ENCODE measurements at regions not wholly inside any gene's neighbourhood (a gene's known extent, or its start where the extent isn't known, plus 50 kb on each side); places are given as distances from the start of the nearest gene placed in this dataset.

DNA sequence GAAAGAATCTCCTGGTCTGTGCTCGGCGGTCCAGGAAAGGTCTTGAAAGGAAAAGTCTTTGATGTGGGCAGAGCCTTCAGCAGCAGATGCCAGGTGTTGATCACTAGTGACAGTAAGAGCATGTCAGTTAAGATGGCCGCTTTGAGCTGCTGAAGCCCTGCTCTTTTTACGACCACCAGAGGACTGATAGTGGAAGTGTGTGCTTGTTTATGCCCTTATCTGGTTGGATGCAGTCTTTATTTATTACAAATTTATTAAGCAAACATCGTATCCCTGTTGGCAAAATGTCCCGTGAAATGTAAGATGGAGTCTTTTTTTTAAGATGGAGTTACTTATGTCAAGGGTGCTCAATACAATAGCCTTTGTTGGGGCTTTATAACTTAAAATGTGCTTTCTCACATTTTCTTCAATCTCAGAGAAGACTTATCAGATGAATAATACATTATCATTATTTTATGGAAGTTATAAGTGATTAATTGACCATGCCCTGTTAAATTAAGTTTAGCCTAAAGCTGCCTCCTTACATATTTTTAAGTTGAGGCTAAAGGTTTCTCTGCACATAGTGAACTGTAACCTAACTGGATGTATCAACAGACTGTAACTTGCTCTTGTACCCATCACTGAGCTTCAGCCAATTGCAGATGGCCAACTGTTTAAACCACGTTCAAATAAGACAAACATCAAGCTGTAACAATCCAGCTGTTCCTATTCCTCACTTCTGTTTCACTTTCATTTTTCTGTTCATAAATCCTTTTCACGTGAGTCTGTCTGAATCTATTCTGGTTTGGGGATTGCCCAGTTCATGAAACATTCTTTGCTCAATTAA lies 97.4 kb upstream of the PIK3CG start:
- H3K4me1 Mint-ChIP-seq (ENCODE audit: low read depth, unreplicated experiment), result peaks cover 51% of the 10 kb centered on the region
- H3K27me3 Mint-ChIP-seq (ENCODE audit: low read depth, unreplicated experiment), result no peaks in the 10 kb centered on the region
- Histone ChIP-seq H3K4me3 (ENCODE audit: insufficient read depth, low read depth, low read length) (no peak overlapping the region), H3K9me3 (ENCODE audit: insufficient read depth, low read depth, low read length) (no peaks in the 10 kb centered on the region), H4K20me1 (ENCODE audit: insufficient read depth, low read length) (no peaks in the 10 kb centered on the region), H3K36me3 (ENCODE audit: insufficient read depth, low read length) (no peaks in the 10 kb centered on the region), H3K27ac (ENCODE audit: low read depth, low read length) (peak overlapping the region; percentile 27), H3K27me3 (ENCODE audit: insufficient read depth, low read length) (no peaks in the 10 kb centered on the region), H3K9ac (ENCODE audit: low read length) (no peak overlapping the region), H3K4me2 (ENCODE audit: low read length) (peak overlapping the region; percentile 23), H2AFZ (ENCODE audit: low read depth, low read length) (no peak overlapping the region), H3K79me2 (ENCODE audit: insufficient read depth, low read length) (no peaks in the 10 kb centered on the region), H3K4me1 (ENCODE audit: insufficient read depth, low read length) (peaks cover 38% of the 10 kb centered on the region)
- FAIRE-seq (no peak), DNase-seq (ENCODE audit: low read depth) (peak; percentile 35)
- no peak overlapping the region for H3K4me3 Mint-ChIP-seq (ENCODE audit: unreplicated experiment)
- no peaks in the 10 kb centered on the region for H3K9me3 Mint-ChIP-seq (ENCODE audit: unreplicated experiment)
- H3K27ac Mint-ChIP-seq (ENCODE audit: unreplicated experiment), result peak overlapping the region; percentile 99
- H3K36me3 Mint-ChIP-seq (ENCODE audit: low read depth, unreplicated experiment), result no peaks in the 10 kb centered on the region
- TF ChIP-seq EZH2 (IDR thresholded peaks at IDR 0.05; ENCODE audit: insufficient read depth, low read length), result no peak
- TF ChIP-seq, protein P1, sequence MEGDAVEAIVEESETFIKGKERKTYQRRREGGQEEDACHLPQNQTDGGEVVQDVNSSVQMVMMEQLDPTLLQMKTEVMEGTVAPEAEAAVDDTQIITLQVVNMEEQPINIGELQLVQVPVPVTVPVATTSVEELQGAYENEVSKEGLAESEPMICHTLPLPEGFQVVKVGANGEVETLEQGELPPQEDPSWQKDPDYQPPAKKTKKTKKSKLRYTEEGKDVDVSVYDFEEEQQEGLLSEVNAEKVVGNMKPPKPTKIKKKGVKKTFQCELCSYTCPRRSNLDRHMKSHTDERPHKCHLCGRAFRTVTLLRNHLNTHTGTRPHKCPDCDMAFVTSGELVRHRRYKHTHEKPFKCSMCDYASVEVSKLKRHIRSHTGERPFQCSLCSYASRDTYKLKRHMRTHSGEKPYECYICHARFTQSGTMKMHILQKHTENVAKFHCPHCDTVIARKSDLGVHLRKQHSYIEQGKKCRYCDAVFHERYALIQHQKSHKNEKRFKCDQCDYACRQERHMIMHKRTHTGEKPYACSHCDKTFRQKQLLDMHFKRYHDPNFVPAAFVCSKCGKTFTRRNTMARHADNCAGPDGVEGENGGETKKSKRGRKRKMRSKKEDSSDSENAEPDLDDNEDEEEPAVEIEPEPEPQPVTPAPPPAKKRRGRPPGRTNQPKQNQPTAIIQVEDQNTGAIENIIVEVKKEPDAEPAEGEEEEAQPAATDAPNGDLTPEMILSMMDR (IDR thresholded peaks at IDR 0.05; ENCODE audit: insufficient read depth, low read depth, low read length), result no peak

DNA sequence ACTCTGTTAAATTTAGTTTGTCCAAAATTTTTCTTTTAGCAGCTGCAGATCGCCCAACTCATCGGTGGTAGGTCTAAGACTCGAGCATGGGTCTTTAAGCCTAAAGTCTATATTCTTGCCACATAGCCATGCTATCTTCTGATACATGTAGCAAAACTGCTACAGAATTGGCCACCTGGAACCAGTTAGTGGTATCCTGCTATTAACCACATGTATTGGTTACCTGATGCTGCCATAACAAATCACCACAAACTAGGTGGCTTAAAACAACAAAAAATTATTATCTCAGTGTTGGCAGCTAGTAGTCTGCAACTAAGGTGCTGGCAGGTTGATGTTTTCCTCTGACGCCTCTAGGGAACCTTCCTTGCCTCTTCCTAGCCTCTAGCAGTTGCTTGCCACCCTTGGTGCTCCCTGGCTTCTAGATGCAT lies 96.7 kb upstream of the PIK3CG start:
- no peaks in the 10 kb centered on the region for H3K9me3 Mint-ChIP-seq (ENCODE audit: unreplicated experiment)
- DNase-seq (ENCODE audit: low read depth) (peak; percentile 32), FAIRE-seq (no peak)
- H3K27ac ChIP-seq (ENCODE audit: low read depth, low read length), result no peak overlapping the region
- H3K36me3 Mint-ChIP-seq (ENCODE audit: low read depth, unreplicated experiment), result no peaks in the 10 kb centered on the region
- no peaks in the 10 kb centered on the region for H3K27me3 Mint-ChIP-seq (ENCODE audit: low read depth, unreplicated experiment)
- no peaks in the 10 kb centered on the region for H3K9me3 ChIP-seq (ENCODE audit: insufficient read depth, low read depth, low read length)
- no peak overlapping the region for H3K4me3 Mint-ChIP-seq (ENCODE audit: unreplicated experiment)
- no peaks in the 10 kb centered on the region for H4K20me1 ChIP-seq (ENCODE audit: insufficient read depth, low read length)
- peak overlapping the region; percentile 99 for H3K27ac Mint-ChIP-seq (ENCODE audit: unreplicated experiment)
- H3K4me1 Mint-ChIP-seq (ENCODE audit: low read depth, unreplicated experiment), result peaks cover 56% of the 10 kb centered on the region
- H3K4me2 ChIP-seq (ENCODE audit: low read length), result peak overlapping the region; percentile 23
- TF ChIP-seq, protein P1 (IDR thresholded peaks at IDR 0.05; ENCODE audit: insufficient read depth, low read depth, low read length), result no peak
- TF ChIP-seq EZH2 (IDR thresholded peaks at IDR 0.05; ENCODE audit: insufficient read depth, low read length), result no peak
- no peaks in the 10 kb centered on the region for H3K36me3 ChIP-seq (ENCODE audit: insufficient read depth, low read length)
- no peaks in the 10 kb centered on the region for H3K79me2 ChIP-seq (ENCODE audit: insufficient read depth, low read length)
- no peak overlapping the region for H2AFZ ChIP-seq (ENCODE audit: low read depth, low read length)
- peaks cover 41% of the 10 kb centered on the region for H3K4me1 ChIP-seq (ENCODE audit: insufficient read depth, low read length)
- H3K27me3 ChIP-seq (ENCODE audit: insufficient read depth, low read length), result no peaks in the 10 kb centered on the region
- H3K4me3 ChIP-seq (ENCODE audit: insufficient read depth, low read depth, low read length), result no peak overlapping the region
- H3K9ac ChIP-seq (ENCODE audit: low read length), result no peak overlapping the region

DNA sequence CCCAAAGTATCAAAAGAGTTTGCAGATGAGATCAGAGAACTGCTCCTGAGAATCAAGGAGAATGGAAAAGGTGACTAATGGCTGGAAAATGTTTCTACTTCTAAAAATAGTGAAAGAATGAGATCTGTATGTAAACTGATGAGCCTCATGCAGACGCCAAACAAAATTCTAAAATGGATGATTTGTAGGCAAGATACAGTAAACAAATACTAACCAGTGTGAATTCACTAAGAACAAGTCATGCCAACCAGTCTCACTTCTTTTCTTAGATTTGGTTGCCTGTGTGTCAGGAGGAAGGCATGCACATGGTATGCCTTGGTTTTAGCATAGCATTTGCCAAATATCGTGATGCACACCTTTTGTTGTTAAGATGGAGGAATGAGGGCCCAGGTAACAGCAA lies 94.9 kb upstream of the PIK3CG start:
- peaks cover 66% of the 10 kb centered on the region for H3K4me1 Mint-ChIP-seq (ENCODE audit: low read depth, unreplicated experiment)
- no peaks in the 10 kb centered on the region for H3K36me3 ChIP-seq (ENCODE audit: insufficient read depth, low read length)
- H3K9ac ChIP-seq (ENCODE audit: low read length), result peak overlapping the region; percentile 68
- H3K4me3 Mint-ChIP-seq (ENCODE audit: unreplicated experiment), result peak overlapping the region; percentile 55
- H3K27me3 ChIP-seq (ENCODE audit: insufficient read depth, low read length), result no peaks in the 10 kb centered on the region
- peaks cover 53% of the 10 kb centered on the region for H3K4me1 ChIP-seq (ENCODE audit: insufficient read depth, low read length)
- H3K27me3 Mint-ChIP-seq (ENCODE audit: low read depth, unreplicated experiment), result no peaks in the 10 kb centered on the region
- no peaks in the 10 kb centered on the region for H4K20me1 ChIP-seq (ENCODE audit: insufficient read depth, low read length)
- peak overlapping the region; percentile 97 for H3K27ac Mint-ChIP-seq (ENCODE audit: unreplicated experiment)
- H3K4me3 ChIP-seq (ENCODE audit: insufficient read depth, low read depth, low read length), result no peak overlapping the region
- no peaks in the 10 kb centered on the region for H3K9me3 ChIP-seq (ENCODE audit: insufficient read depth, low read depth, low read length)
- H3K9me3 Mint-ChIP-seq (ENCODE audit: unreplicated experiment), result no peaks in the 10 kb centered on the region
- peak; percentile 98 for FAIRE-seq
- peak overlapping the region; percentile 62 for H3K4me2 ChIP-seq (ENCODE audit: low read length)
- TF ChIP-seq, protein P1 (IDR thresholded peaks at IDR 0.05; ENCODE audit: insufficient read depth, low read depth, low read length), result no peak
- no peak for TF ChIP-seq EZH2 (IDR thresholded peaks at IDR 0.05; ENCODE audit: insufficient read depth, low read length)
- H3K27ac ChIP-seq (ENCODE audit: low read depth, low read length), result peak overlapping the region; percentile 92
- no peak overlapping the region for H2AFZ ChIP-seq (ENCODE audit: low read depth, low read length)
- no peaks in the 10 kb centered on the region for H3K36me3 Mint-ChIP-seq (ENCODE audit: low read depth, unreplicated experiment)
- no peaks in the 10 kb centered on the region for H3K79me2 ChIP-seq (ENCODE audit: insufficient read depth, low read length)
- DNase-seq (ENCODE audit: low read depth), result peak; percentile 96
